Activated CD4-positive, alpha-beta T cell treated with anti-CD3 and anti-CD28 coated beads, Interleukin-2, Interleukin-6, amounts not matched to agents 100 ng/mL and 50 ng/mL, durations not matched to agents 16 hours and 8 hours (primary cell): ENCODE measurements at regions not wholly inside any gene's neighbourhood (a gene's known extent, or its start where the extent isn't known, plus 50 kb on each side); places are given as distances from the start of the nearest gene placed in this dataset.
A peak's percentile ranks its signal among the peaks of the same experiment; 100 is the strongest.

Experiments
- DNase-seq: peaks from one replicate; pipeline ENCODE4 v3.0.0-alpha.2; 2020

GRCh38 chr2:42108852-42109251 is 60.3 kb upstream of the EML4 start:
- no peak for DNase-seq

- no peak for DNase-seq
These were observed 59.1 kb upstream of the EML4 start for GRCh38 chr2:42109959-42110640.

- no peak for DNase-seq
These were observed 58.4 kb upstream of the EML4 start for GRCh38 chr2:42110641-42111322.

- DNase-seq: no peak
These were observed 56.7 kb upstream of the EML4 start for GRCh38 chr2:42112418-42112817.

- no peak for DNase-seq
These were observed 55.7 kb upstream of the EML4 start for GRCh38 chr2:42113452-42113851.

GRCh38 chr2:42114091-42114490 is 55.1 kb upstream of the EML4 start:
- no peak for DNase-seq

GRCh38 chr2:42115588-42115987 is 53.6 kb upstream of the EML4 start:
- no peak for DNase-seq

- no peak for DNase-seq
These were observed 52.7 kb upstream of the EML4 start for GRCh38 chr2:42116195-42117181.

- no peak for DNase-seq
These were observed 52.0 kb upstream of the EML4 start for GRCh38 chr2:42117182-42117579.

GRCh38 chr2:42117923-42118753 is 51.0 kb upstream of the EML4 start:
- peak; percentile 55 for DNase-seq

- no peak for DNase-seq
These were observed 50.2 kb upstream of the EML4 start for GRCh38 chr2:42118754-42119569.
